KMS-11 (cell line): ENCODE measurements at regions not wholly inside any gene's neighbourhood (a gene's known extent, or its start where the extent isn't known, plus 50 kb on each side); places are given as distances from the start of the nearest gene placed in this dataset.

Experiments used
- H2AFZ ChIP-seq: fragments of 200-600 bp; sonication (generic); 2 replicates; pipeline ENCODE4 v1.6.1; 2016; ENCODE audit warnings: antibody characterized with exemption, mixed run types, low read depth
- H3K27ac ChIP-seq: fragments of 200-600 bp; sonication (generic); 2 replicates; pipeline ENCODE4 v1.6.1; 2016; ENCODE audit warnings: mild to moderate bottlenecking, mixed run types
- H3K27me3 ChIP-seq: fragments of 200-600 bp; sonication (generic); 2 replicates; pipeline ENCODE4 v1.6.1; 2017; ENCODE audit warnings: mild to moderate bottlenecking, low read depth, mixed run types, moderate library complexity; ENCODE audit not compliant: insufficient read depth
- H3K36me3 ChIP-seq: fragments of 200-600 bp; sonication (generic); 2 replicates; pipeline ENCODE4 v1.6.1; 2017; ENCODE audit warnings: mild to moderate bottlenecking, mixed run types; ENCODE audit not compliant: insufficient read depth
- H3K4me1 ChIP-seq: fragments of 200-600 bp; sonication (generic); 2 replicates; pipeline ENCODE4 v1.6.1; 2016; ENCODE audit warnings: mild to moderate bottlenecking, low read depth, mixed run types; ENCODE audit not compliant: poor library complexity, severe bottlenecking
- H3K4me2 ChIP-seq: fragments of 200-600 bp; sonication (generic); 2 replicates; pipeline ENCODE4 v1.7.0; 2016; ENCODE audit warnings: mild to moderate bottlenecking, mixed run types
- H3K4me3 ChIP-seq: fragments of 200-600 bp; sonication (generic); IDR thresholded peaks from 2 replicates; pipeline ENCODE4 v1.6.1; 2017; ENCODE audit warnings: low read depth, low read length, mixed read lengths; ENCODE audit not compliant: insufficient read depth
- H3K79me2 ChIP-seq: fragments of 200-600 bp; sonication (generic); 2 replicates; pipeline ENCODE4 v1.6.1; 2016; ENCODE audit warnings: low read depth, mixed run types; ENCODE audit not compliant: insufficient read depth
- H3K9ac ChIP-seq: fragments of 200-600 bp; sonication (generic); 2 replicates; pipeline ENCODE4 v1.6.1; 2016; ENCODE audit warnings: mild to moderate bottlenecking, mixed run types
- H4K20me1 ChIP-seq: fragments of 200-600 bp; sonication (generic); 2 replicates; pipeline ENCODE4 v1.6.1; 2016; ENCODE audit warnings: mild to moderate bottlenecking, mixed run types; ENCODE audit not compliant: insufficient read depth
- TF ChIP-seq, protein P1 (sequence below): fragments of 200-600 bp; sonication (generic); conservative IDR thresholded peaks from 2 replicates; pipeline ENCODE4 v1.6.1; 2017; ENCODE audit warnings: low read depth, mild to moderate bottlenecking, antibody characterized with exemption, low read length, moderate library complexity, mixed read lengths

DNA sequence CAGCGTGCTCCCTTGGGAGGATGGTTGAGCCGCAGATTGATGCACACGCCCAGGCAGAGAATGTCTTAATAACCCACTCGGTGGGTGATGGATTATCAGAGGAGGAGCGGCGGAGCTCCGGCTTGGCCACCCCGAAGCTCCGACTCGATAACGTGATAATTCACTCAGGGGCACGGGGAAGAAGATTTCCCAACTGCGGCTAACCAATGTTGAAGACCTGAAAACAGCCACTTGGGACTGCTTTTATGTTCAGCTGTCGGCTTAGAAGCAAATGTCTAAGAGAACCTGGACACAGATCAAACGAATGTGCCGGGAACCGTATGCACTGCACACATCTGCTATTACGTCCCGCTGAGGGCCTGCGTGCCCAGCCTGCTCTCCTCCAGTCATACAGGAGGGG, 206.8 kb upstream of the CADM1 start:
- no peaks in the 10 kb centered on the region for H3K4me1 ChIP-seq
- H4K20me1 ChIP-seq = no peaks in the 10 kb centered on the region
- no peak overlapping the region for H3K4me2 ChIP-seq
- H3K4me3 ChIP-seq = no peak overlapping the region
- no peak overlapping the region for H3K9ac ChIP-seq
- no peaks in the 10 kb centered on the region for H3K36me3 ChIP-seq
- H3K27me3 ChIP-seq = no peaks in the 10 kb centered on the region
- TF ChIP-seq, protein P1, sequence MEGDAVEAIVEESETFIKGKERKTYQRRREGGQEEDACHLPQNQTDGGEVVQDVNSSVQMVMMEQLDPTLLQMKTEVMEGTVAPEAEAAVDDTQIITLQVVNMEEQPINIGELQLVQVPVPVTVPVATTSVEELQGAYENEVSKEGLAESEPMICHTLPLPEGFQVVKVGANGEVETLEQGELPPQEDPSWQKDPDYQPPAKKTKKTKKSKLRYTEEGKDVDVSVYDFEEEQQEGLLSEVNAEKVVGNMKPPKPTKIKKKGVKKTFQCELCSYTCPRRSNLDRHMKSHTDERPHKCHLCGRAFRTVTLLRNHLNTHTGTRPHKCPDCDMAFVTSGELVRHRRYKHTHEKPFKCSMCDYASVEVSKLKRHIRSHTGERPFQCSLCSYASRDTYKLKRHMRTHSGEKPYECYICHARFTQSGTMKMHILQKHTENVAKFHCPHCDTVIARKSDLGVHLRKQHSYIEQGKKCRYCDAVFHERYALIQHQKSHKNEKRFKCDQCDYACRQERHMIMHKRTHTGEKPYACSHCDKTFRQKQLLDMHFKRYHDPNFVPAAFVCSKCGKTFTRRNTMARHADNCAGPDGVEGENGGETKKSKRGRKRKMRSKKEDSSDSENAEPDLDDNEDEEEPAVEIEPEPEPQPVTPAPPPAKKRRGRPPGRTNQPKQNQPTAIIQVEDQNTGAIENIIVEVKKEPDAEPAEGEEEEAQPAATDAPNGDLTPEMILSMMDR = no peak
- H2AFZ ChIP-seq = no peak overlapping the region
- H3K27ac ChIP-seq = no peak overlapping the region
- H3K79me2 ChIP-seq = no peaks in the 10 kb centered on the region

DNA sequence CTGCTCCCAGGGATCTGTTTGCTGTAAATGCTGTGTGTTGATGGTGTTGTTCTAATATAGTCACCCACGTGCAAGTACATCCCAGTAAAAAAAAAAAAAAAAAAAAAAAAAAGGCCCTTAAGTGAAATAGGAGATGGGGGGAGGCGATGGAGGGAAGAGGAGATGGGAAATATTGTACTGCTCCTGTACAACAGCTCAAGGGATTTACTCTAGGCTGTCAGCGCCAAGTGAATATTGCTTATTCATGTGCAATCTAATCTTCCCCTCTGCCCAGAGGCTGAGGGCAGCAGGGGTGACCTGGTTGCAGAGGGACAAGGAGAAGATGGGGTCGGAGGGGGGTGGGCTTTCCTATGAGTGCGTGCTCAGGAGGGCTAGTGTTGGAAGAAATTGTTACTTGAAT, 206.2 kb upstream of the CADM1 start:
- Histone ChIP-seq H3K36me3 (no peaks in the 10 kb centered on the region), H3K4me1 (no peaks in the 10 kb centered on the region), H3K9ac (no peak overlapping the region), H4K20me1 (no peaks in the 10 kb centered on the region), H3K27ac (no peak overlapping the region), H3K79me2 (no peaks in the 10 kb centered on the region), H3K4me3 (no peak overlapping the region), H3K27me3 (no peaks in the 10 kb centered on the region), H3K4me2 (no peak overlapping the region), H2AFZ (no peak overlapping the region)
- TF ChIP-seq, protein P1 = no peak

DNA sequence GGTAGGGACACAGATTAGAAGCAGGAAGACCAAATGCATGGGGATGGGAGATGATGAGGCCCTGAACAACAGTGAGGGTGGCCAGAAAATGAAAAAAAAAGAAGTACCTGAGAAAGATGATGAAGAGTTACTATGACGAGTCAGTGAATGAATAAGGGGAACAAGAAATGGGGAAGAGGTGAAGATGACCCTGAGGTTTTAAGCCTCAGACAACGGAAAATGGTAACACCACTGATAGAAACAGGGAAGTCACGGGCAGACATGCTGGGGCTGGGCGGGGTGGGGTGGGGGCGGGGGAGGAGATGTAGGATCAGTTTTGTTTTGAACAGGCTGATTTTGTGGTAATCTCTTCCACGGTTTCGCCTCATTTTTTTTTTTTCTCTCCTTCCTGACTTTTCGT, 205.1 kb upstream of the CADM1 start:
- Histone ChIP-seq H3K4me1 (no peaks in the 10 kb centered on the region), H4K20me1 (no peaks in the 10 kb centered on the region), H3K9ac (no peak overlapping the region), H3K27ac (no peak overlapping the region), H3K36me3 (no peaks in the 10 kb centered on the region), H3K4me2 (no peak overlapping the region), H3K4me3 (no peak overlapping the region), H3K27me3 (no peaks in the 10 kb centered on the region), H2AFZ (no peak overlapping the region), H3K79me2 (no peaks in the 10 kb centered on the region)
- TF ChIP-seq, protein P1 = no peak

DNA sequence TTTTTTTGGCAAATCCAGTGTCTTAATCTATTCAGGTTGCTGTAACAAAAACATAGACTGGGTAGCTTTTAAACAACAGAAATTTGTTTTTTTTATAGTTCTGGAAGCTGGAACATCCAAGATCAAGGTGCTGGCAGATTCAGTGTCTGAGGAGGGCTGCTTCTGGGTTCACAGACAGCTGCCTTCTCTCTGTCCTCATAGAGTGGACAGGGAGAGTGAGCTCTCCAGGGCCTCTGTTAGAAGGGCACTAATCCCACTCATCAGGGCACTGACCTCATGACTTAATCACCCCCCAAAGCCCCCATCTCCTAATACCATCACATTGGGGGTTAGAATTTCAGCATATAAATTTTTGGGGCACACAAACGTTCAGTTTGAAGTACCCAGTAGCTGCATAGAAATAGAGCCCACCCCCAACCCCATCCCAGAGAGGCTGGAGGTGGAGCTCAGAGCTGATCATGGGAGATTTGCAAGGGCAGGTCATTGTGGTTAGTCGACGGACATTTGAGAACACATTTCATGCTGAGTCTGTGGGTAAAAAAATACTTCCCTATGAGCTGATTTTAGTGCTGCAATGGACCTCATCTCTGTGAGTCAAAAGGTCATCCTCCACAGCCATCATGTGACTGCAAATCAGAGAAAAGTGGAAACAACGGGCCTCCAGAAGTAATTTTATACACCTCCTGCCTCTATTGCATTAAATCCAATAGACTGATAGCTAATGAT, 203.1 kb upstream of the CADM1 start:
- Histone ChIP-seq H3K27ac (no peak overlapping the region), H3K4me2 (no peak overlapping the region), H3K9ac (no peak overlapping the region), H4K20me1 (no peaks in the 10 kb centered on the region), H2AFZ (no peak overlapping the region), H3K4me1 (no peaks in the 10 kb centered on the region), H3K27me3 (no peaks in the 10 kb centered on the region), H3K79me2 (no peaks in the 10 kb centered on the region), H3K4me3 (no peak overlapping the region), H3K36me3 (no peaks in the 10 kb centered on the region)
- TF ChIP-seq, protein P1 = no peak
